ENCODE measurements at regions not wholly inside any gene's neighbourhood (a gene's known extent, or its start where the extent isn't known, plus 50 kb on each side); places are given as distances from the start of the nearest gene placed in this dataset.

GRCh38 chr5:74015716-74016115 is 389.7 kb downstream of the ARHGEF28 start:
- Histone ChIP-seq H3K4me1 (no peaks in the 10 kb centered on the region), H3K27ac (no peak overlapping the region), H3K9me3 (no peaks in the 10 kb centered on the region), H3K36me3 (ENCODE audit: insufficient read depth in 1 of 2, low read depth in 1 of 2) (no peaks in the 10 kb centered on the region), H3K4me3 (no peak overlapping the region), H3K27me3 (ENCODE audit: insufficient read depth in 3 of 3, low read length in 2 of 3) (no peaks in the 10 kb centered on the region)
- intact Hi-C loops (cut with DNase I), result no loop called here
- no peak for DNase-seq
- no peak for ATAC-seq
- TF ChIP-seq, protein P1, sequence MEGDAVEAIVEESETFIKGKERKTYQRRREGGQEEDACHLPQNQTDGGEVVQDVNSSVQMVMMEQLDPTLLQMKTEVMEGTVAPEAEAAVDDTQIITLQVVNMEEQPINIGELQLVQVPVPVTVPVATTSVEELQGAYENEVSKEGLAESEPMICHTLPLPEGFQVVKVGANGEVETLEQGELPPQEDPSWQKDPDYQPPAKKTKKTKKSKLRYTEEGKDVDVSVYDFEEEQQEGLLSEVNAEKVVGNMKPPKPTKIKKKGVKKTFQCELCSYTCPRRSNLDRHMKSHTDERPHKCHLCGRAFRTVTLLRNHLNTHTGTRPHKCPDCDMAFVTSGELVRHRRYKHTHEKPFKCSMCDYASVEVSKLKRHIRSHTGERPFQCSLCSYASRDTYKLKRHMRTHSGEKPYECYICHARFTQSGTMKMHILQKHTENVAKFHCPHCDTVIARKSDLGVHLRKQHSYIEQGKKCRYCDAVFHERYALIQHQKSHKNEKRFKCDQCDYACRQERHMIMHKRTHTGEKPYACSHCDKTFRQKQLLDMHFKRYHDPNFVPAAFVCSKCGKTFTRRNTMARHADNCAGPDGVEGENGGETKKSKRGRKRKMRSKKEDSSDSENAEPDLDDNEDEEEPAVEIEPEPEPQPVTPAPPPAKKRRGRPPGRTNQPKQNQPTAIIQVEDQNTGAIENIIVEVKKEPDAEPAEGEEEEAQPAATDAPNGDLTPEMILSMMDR (IDR thresholded peaks at IDR 0.05), result no peak
- WGBS, 3 donors, result 93 to 97% (median 94%) methylated on average over 1 of the region's 1 CpG

GRCh38 chr5:74013222-74013621 is 387.2 kb downstream of the ARHGEF28 start:
- Histone ChIP-seq H3K9me3 (no peaks in the 10 kb centered on the region), H3K27ac (no peak overlapping the region), H3K4me1 (no peaks in the 10 kb centered on the region), H3K4me3 (no peak overlapping the region), H3K27me3 (ENCODE audit: insufficient read depth in 3 of 3, low read length in 2 of 3) (no peaks in the 10 kb centered on the region), H3K36me3 (ENCODE audit: insufficient read depth in 1 of 2, low read depth in 1 of 2) (no peaks in the 10 kb centered on the region)
- WGBS, 3 donors, result 62 to 68% (median 67%) methylated on average over 2 of the region's 2 CpGs
- DNase-seq, result no peak
- intact Hi-C loops (cut with DNase I), result no loop called here
- TF ChIP-seq, protein P1 (IDR thresholded peaks at IDR 0.05), result no peak
- ATAC-seq, result no peak

- Histone ChIP-seq H3K4me1 (no peaks in the 10 kb centered on the region), H3K27ac (no peak overlapping the region), H3K27me3 (ENCODE audit: insufficient read depth in 3 of 3, low read length in 2 of 3) (no peaks in the 10 kb centered on the region), H3K9me3 (no peaks in the 10 kb centered on the region), H3K4me3 (no peak overlapping the region), H3K36me3 (ENCODE audit: insufficient read depth in 1 of 2, low read depth in 1 of 2) (no peaks in the 10 kb centered on the region)
- intact Hi-C loops (cut with DNase I), result no loop called here
- 37 to 47% (median 43%) methylated on average over 1 of the region's 1 CpG for WGBS, 3 donors
- no peak for ATAC-seq
- DNase-seq, result no peak
- TF ChIP-seq, protein P1 (IDR thresholded peaks at IDR 0.05), result no peak
Measured at GRCh38 chr5:74009502-74009901, 383.5 kb downstream of the ARHGEF28 start.

DNA sequence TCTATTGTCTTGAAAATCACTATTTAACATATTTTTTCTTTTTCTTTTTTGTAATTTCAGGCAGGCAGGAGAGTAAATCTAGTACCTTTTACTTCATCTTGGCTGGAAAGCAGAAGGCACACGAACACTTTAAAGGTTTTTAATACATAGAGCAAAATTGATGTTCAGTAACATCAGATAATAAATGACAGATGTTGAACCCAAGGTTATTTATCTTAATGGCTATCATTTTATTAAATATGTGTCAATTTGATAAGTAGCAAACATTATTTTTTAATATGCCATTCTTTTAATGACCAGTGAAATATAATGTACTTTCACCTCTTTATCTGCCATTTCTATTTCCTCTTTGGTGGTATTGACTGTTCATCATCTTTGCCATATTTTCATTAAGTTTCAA is 381.2 kb downstream of the ARHGEF28 start:
- Histone ChIP-seq H3K27me3 (ENCODE audit: insufficient read depth in 3 of 3, low read length in 2 of 3) (no peaks in the 10 kb centered on the region), H3K4me3 (no peak overlapping the region), H3K27ac (no peak overlapping the region), H3K36me3 (ENCODE audit: insufficient read depth in 1 of 2, low read depth in 1 of 2) (no peaks in the 10 kb centered on the region), H3K4me1 (no peaks in the 10 kb centered on the region), H3K9me3 (no peaks in the 10 kb centered on the region)
- DNase-seq (no peak), ATAC-seq (no peak)
- 0% methylated on average over 1 of the region's 1 CpG for WGBS, 3 donors
- TF ChIP-seq, protein P1 (IDR thresholded peaks at IDR 0.05), result no peak
- intact Hi-C loops (cut with DNase I), result no loop called here

- Histone ChIP-seq H3K4me3 (no peak overlapping the region), H3K4me1 (peaks cover 13% of the 10 kb centered on the region), H3K27me3 (ENCODE audit: insufficient read depth in 3 of 3, low read length in 2 of 3) (no peaks in the 10 kb centered on the region), H3K36me3 (ENCODE audit: insufficient read depth in 1 of 2, low read depth in 1 of 2) (no peaks in the 10 kb centered on the region), H3K27ac (no peak overlapping the region), H3K9me3 (no peaks in the 10 kb centered on the region)
- ATAC-seq (no peak), DNase-seq (no peak)
- TF ChIP-seq, protein P1 (IDR thresholded peaks at IDR 0.05), result no peak
- intact Hi-C loops (cut with DNase I), result no loop called here
- WGBS, 3 donors, result 17 to 32% (median 22%) methylated on average over 3 of the region's 3 CpGs
Measured at GRCh38 chr5:73999297-73999696, 373.3 kb downstream of the ARHGEF28 start.
